ENCODE measurements at regions not wholly inside any gene's neighbourhood (a gene's known extent, or its start where the extent isn't known, plus 50 kb on each side); places are given as distances from the start of the nearest gene placed in this dataset.

DNA sequence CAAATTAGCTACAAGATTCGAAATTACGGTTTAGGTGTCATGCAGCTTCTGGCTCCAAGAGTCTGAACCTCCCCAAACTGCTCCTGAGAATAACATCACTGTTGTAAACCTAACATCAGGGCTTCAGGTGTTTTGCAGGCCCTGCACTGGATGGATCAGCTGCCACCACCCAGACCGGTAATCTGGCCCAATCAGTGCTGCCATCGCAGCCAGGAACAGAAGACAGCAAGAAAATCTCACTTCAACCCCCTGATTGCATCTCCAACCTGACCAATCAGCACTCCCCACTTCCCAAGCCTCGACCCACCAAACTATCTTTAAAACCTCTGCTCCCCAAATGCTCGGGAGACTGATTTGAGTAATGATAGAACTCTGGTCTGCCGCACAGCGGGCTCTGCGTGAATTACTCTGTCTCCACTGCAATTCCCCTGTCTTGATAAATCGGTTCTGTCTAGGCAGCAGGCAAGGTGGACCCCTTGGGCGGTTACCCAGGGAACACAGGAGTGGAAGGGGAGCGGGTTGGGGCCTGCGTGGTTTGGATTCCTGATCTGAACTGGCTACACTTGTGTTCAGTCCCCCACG lies 268.5 kb upstream of the SFSWAP start:
- Histone ChIP-seq H4K8ac (ENCODE audit: low read depth, low read length) (no peak overlapping the region), H4K5ac (ENCODE audit: low read length) (no peak overlapping the region), H3K18ac (ENCODE audit: low read length) (no peak overlapping the region), H3K23ac (ENCODE audit: low read length) (no peak overlapping the region), H3K79me1 (ENCODE audit: low read length) (no peaks in the 10 kb centered on the region), H3K4ac (ENCODE audit: low read depth, low read length) (no peak overlapping the region), H3K4me2 (ENCODE audit: low read length) (no peak overlapping the region), H3K36me3 (ENCODE audit: control insufficient read depth, insufficient read depth, low read length) (no peaks in the 10 kb centered on the region), H3K79me2 (ENCODE audit: control insufficient read depth, insufficient read depth, low read length) (no peaks in the 10 kb centered on the region), H3K4me1 (ENCODE audit: control insufficient read depth, low read depth, low read length) (no peaks in the 10 kb centered on the region), H2BK5ac (ENCODE audit: low read length) (no peak overlapping the region), H3K56ac (ENCODE audit: low read length) (no peak overlapping the region), H3K27ac (ENCODE audit: low read depth, low read length) (no peak overlapping the region), H3K27me3 (ENCODE audit: insufficient read depth, low read length, poor library complexity) (no peaks in the 10 kb centered on the region), H3K4me3 (ENCODE audit: low read length) (no peak overlapping the region), H2AK5ac (ENCODE audit: low read length) (no peak overlapping the region), H3K9ac (ENCODE audit: low read length) (no peak overlapping the region), H2BK15ac (replicated peaks; ENCODE audit: low read depth) (no peak overlapping the region), H2BK120ac (ENCODE audit: low read depth, low read length) (no peak overlapping the region)
- no CpG with 5 or more reads among the region's 14 CpGs for WGBS (ENCODE audit: extremely low coverage, insufficient coverage, low lambda C conversion rate)
- DNase-seq: no peak

DNA sequence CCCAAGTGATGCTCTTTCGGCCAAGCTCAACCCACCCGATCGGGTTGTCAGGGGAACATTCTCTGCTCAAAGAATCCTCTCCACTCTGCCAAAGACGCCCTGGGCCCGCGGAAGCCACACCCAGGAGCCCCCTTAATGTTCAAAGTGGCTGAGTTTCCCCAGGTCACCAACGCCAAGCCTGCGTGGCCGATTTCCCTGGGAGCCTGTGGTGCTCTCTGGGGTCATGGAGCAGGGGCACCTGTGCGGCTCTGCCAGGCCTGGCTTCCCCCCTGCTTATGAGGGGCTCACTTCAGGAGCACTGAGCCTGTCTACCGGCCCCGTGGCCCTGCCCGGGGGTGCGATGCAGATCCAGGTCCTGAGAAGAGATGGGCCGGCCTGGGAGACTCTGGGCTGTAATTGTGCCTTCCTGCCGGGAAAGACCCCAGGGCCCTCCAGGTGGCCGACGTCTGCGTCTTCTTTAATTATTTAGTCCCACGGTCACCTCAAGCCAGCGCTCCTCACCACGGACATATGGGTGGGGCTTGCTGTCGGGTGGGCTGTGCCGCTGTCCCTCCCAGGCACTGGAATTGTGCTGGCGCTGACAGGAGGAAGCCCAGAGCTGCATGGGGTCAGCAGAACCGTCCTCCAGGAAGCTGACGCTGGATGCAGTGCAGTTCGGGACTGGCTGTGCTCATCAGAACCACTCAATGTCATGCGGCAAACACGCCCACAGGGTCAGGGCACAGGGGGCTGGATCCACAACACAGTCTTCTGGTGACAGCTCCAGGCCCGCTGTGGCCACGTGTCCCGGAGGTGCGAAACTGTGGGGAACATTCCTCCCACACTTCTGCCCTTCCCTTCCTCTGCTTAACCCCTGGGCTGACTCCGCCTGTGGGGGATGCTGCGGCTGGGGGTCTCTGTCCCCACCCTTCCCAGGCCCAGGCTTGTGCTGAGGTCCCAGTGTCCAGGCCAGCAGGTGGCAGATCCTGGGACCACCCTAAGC lies 267.6 kb upstream of the SFSWAP start:
- H2BK15ac ChIP-seq (replicated peaks; ENCODE audit: low read depth): no peak overlapping the region
- H3K36me3 ChIP-seq (ENCODE audit: control insufficient read depth, insufficient read depth, low read length): no peaks in the 10 kb centered on the region
- no peak overlapping the region for H3K4me2 ChIP-seq (ENCODE audit: low read length)
- no peak overlapping the region for H3K18ac ChIP-seq (ENCODE audit: low read length)
- H3K56ac ChIP-seq (ENCODE audit: low read length): no peak overlapping the region
- H3K79me1 ChIP-seq (ENCODE audit: low read length): no peaks in the 10 kb centered on the region
- no peak overlapping the region for H2BK120ac ChIP-seq (ENCODE audit: low read depth, low read length)
- DNase-seq: no peak
- no CpG with 5 or more reads among the region's 36 CpGs for WGBS (ENCODE audit: extremely low coverage, insufficient coverage, low lambda C conversion rate)
- H3K27me3 ChIP-seq (ENCODE audit: insufficient read depth, low read length, poor library complexity): no peaks in the 10 kb centered on the region
- H3K23ac ChIP-seq (ENCODE audit: low read length): no peak overlapping the region
- H3K27ac ChIP-seq (ENCODE audit: low read depth, low read length): no peak overlapping the region
- H2AK5ac ChIP-seq (ENCODE audit: low read length): no peak overlapping the region
- no peaks in the 10 kb centered on the region for H3K79me2 ChIP-seq (ENCODE audit: control insufficient read depth, insufficient read depth, low read length)
- no peak overlapping the region for H3K9ac ChIP-seq (ENCODE audit: low read length)
- H3K4ac ChIP-seq (ENCODE audit: low read depth, low read length): no peak overlapping the region
- no peak overlapping the region for H4K5ac ChIP-seq (ENCODE audit: low read length)
- no peak overlapping the region for H2BK5ac ChIP-seq (ENCODE audit: low read length)
- H4K8ac ChIP-seq (ENCODE audit: low read depth, low read length): no peak overlapping the region
- no peaks in the 10 kb centered on the region for H3K4me1 ChIP-seq (ENCODE audit: control insufficient read depth, low read depth, low read length)
- H3K4me3 ChIP-seq (ENCODE audit: low read length): no peak overlapping the region

DNA sequence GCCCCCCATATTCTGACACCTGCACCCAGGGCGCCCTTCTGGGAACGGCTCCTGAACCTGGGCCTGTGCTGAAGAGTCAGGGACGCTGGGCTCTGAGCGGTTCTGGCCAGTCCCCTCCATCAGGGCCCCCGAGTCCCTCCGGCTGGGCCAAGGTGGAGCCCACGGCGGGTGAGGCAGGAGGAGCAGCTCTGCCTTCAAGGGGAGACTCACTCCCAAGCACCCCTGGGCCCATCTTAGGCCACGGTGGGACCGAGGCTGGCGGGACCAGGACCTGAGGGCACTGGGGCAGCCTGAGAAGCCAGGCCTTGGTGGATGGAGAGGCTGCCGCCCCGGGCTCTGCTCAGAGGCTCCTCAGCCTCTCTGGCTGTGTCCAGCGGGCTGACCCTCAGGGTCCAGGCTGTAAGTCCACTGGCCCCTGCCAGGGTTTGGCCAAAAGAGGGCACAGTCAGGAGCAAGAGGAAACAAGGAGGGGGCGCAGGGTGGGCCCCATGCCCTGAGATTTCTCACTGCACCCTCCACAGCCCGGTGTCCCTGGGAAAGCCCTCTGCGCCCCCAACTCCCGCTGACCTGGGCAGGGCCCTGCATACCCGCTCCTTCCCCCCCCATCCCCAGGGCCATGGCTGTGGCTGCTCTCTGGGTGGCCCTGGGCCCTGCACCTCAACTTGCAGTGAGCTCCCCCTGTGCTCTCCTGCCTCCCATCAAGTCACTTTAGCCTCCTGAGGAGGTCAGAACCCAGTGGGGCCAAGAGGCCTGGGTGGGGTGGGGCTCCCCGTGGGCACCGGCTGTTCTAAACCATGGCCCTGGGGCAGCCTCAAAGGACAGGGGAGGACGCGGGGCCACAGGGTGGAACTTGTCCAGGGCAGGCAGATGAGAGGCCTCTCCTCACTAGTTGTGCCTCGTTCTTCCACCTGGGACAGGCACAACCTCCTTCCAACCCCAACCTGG lies 266.4 kb upstream of the SFSWAP start:
- H2BK15ac ChIP-seq (replicated peaks; ENCODE audit: low read depth): no peak overlapping the region
- H3K79me1 ChIP-seq (ENCODE audit: low read length): no peaks in the 10 kb centered on the region
- no peaks in the 10 kb centered on the region for H3K36me3 ChIP-seq (ENCODE audit: control insufficient read depth, insufficient read depth, low read length)
- H3K79me2 ChIP-seq (ENCODE audit: control insufficient read depth, insufficient read depth, low read length): no peaks in the 10 kb centered on the region
- H2AK5ac ChIP-seq (ENCODE audit: low read length): no peak overlapping the region
- no peaks in the 10 kb centered on the region for H3K4me1 ChIP-seq (ENCODE audit: control insufficient read depth, low read depth, low read length)
- no peak overlapping the region for H3K4me3 ChIP-seq (ENCODE audit: low read length)
- no peak overlapping the region for H3K4ac ChIP-seq (ENCODE audit: low read depth, low read length)
- H2BK120ac ChIP-seq (ENCODE audit: low read depth, low read length): no peak overlapping the region
- H3K56ac ChIP-seq (ENCODE audit: low read length): peak overlapping the region; percentile 3
- no peak overlapping the region for H3K23ac ChIP-seq (ENCODE audit: low read length)
- no peak overlapping the region for H4K5ac ChIP-seq (ENCODE audit: low read length)
- no peak overlapping the region for H3K4me2 ChIP-seq (ENCODE audit: low read length)
- no peak overlapping the region for H4K8ac ChIP-seq (ENCODE audit: low read depth, low read length)
- H2BK5ac ChIP-seq (ENCODE audit: low read length): no peak overlapping the region
- H3K18ac ChIP-seq (ENCODE audit: low read length): no peak overlapping the region
- H3K27me3 ChIP-seq (ENCODE audit: insufficient read depth, low read length, poor library complexity): no peaks in the 10 kb centered on the region
- DNase-seq: no peak
- no peak overlapping the region for H3K9ac ChIP-seq (ENCODE audit: low read length)
- H3K27ac ChIP-seq (ENCODE audit: low read depth, low read length): no peak overlapping the region
- no CpG with 5 or more reads among the region's 24 CpGs for WGBS (ENCODE audit: extremely low coverage, insufficient coverage, low lambda C conversion rate)

DNA sequence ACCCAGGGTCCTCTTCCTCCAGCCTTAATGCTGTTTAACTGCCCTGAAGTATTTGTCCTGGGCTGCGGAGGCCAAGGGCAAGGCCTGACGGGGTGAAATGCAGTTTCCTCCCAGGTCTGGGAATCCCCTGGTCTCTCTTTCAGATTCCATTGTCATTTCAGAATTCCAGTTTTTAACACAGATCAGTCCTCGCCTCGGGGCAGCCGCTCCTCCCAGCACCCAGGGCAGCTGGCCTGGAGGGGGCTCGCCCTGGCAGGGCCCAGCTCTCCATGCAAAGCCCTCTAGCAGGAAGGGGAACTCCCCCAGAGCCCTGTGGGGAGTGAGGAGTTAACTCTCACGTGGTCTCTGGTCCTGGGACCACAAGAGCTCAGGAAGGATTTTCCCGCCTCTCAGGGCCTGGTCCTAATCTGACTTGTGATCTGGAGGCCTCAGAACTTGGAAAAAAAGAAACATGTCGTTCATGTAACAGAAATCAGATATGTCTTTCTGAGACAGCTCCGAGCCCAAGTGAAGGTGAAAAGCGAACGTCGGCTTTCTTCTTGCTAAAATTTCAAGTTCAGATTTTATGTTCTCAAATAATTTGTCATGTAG lies 265.6 kb upstream of the SFSWAP start:
- Histone ChIP-seq H2BK15ac (replicated peaks; ENCODE audit: low read depth) (no peak overlapping the region), H3K79me1 (ENCODE audit: low read length) (no peaks in the 10 kb centered on the region), H3K36me3 (ENCODE audit: control insufficient read depth, insufficient read depth, low read length) (no peaks in the 10 kb centered on the region), H4K5ac (ENCODE audit: low read length) (no peak overlapping the region), H3K4me3 (ENCODE audit: low read length) (no peak overlapping the region), H3K4ac (ENCODE audit: low read depth, low read length) (no peak overlapping the region), H4K8ac (ENCODE audit: low read depth, low read length) (no peak overlapping the region), H2BK120ac (ENCODE audit: low read depth, low read length) (no peak overlapping the region), H3K79me2 (ENCODE audit: control insufficient read depth, insufficient read depth, low read length) (no peaks in the 10 kb centered on the region), H3K56ac (ENCODE audit: low read length) (peak overlapping the region; percentile 3), H3K4me2 (ENCODE audit: low read length) (no peak overlapping the region), H2BK5ac (ENCODE audit: low read length) (no peak overlapping the region), H3K27ac (ENCODE audit: low read depth, low read length) (no peak overlapping the region), H2AK5ac (ENCODE audit: low read length) (no peak overlapping the region), H3K27me3 (ENCODE audit: insufficient read depth, low read length, poor library complexity) (no peaks in the 10 kb centered on the region), H3K23ac (ENCODE audit: low read length) (no peak overlapping the region), H3K18ac (ENCODE audit: low read length) (no peak overlapping the region), H3K4me1 (ENCODE audit: control insufficient read depth, low read depth, low read length) (no peaks in the 10 kb centered on the region), H3K9ac (ENCODE audit: low read length) (no peak overlapping the region)
- no CpG with 5 or more reads among the region's 13 CpGs for WGBS (ENCODE audit: extremely low coverage, insufficient coverage, low lambda C conversion rate)
- DNase-seq: peak; percentile 15

DNA sequence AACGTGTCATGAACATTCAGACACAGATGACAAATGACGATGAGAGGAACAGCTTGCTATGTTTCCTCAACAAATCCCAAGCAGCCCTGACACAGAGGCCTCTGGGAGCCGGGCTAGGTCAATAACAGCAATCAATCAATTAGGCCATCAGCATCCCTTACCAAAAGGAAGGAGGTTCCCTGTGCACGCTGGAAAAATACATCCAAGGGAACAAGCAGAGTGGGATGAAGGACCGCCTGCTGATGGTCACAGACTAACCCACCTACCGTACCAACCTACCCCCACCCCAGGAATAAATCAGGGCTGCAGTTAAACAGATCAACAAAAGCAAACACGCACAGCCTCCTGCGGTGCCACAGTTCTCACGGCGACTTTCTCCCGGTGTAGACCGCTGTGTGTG lies 265.1 kb upstream of the SFSWAP start:
- Histone ChIP-seq H4K8ac (ENCODE audit: low read depth, low read length) (no peak overlapping the region), H3K4ac (ENCODE audit: low read depth, low read length) (no peak overlapping the region), H3K4me1 (ENCODE audit: control insufficient read depth, low read depth, low read length) (no peaks in the 10 kb centered on the region), H3K79me2 (ENCODE audit: control insufficient read depth, insufficient read depth, low read length) (no peaks in the 10 kb centered on the region), H3K4me3 (ENCODE audit: low read length) (no peak overlapping the region), H3K4me2 (ENCODE audit: low read length) (no peak overlapping the region), H3K27ac (ENCODE audit: low read depth, low read length) (no peak overlapping the region), H3K56ac (ENCODE audit: low read length) (no peak overlapping the region), H2BK15ac (replicated peaks; ENCODE audit: low read depth) (no peak overlapping the region), H2BK120ac (ENCODE audit: low read depth, low read length) (no peak overlapping the region), H4K5ac (ENCODE audit: low read length) (no peak overlapping the region), H3K36me3 (ENCODE audit: control insufficient read depth, insufficient read depth, low read length) (no peaks in the 10 kb centered on the region), H3K18ac (ENCODE audit: low read length) (no peak overlapping the region), H3K79me1 (ENCODE audit: low read length) (no peaks in the 10 kb centered on the region), H3K23ac (ENCODE audit: low read length) (no peak overlapping the region), H2AK5ac (ENCODE audit: low read length) (no peak overlapping the region), H3K27me3 (ENCODE audit: insufficient read depth, low read length, poor library complexity) (no peaks in the 10 kb centered on the region), H3K9ac (ENCODE audit: low read length) (no peak overlapping the region), H2BK5ac (ENCODE audit: low read length) (no peak overlapping the region)
- no CpG with 5 or more reads among the region's 12 CpGs for WGBS (ENCODE audit: extremely low coverage, insufficient coverage, low lambda C conversion rate)
- no peak for DNase-seq

Data from mesendoderm (in vitro differentiated cells).